Heart right ventricle (tissue), 16 donors: ENCODE measurements at regions not wholly inside any gene's neighbourhood (a gene's known extent, or its start where the extent isn't known, plus 50 kb on each side); places are given as distances from the start of the nearest gene placed in this dataset.

Experiments
- ATAC-seq, 8 donors: fragments of 200-7000 bp; cut with Tn5 transposase; one replicate each; pipeline ENCODE4 v1.9.1; 2020; ENCODE audit warnings: mild to moderate bottlenecking in 8 of 8, moderate library complexity in 8 of 8, moderate number of reproducible peaks in 1 of 8
- DNase-seq, 2 donors: peaks; one replicate each; pipeline ENCODE4 v3.0.0-alpha.2; 2020
- H3K27ac ChIP-seq, 10 donors: fragments of 200-600 bp; sonication (generic) in 2 of 10; one replicate each; pipeline versions ENCODE4 v1.5.0 to v1.8.0; 2020 to 2022; ENCODE audit warnings: mild to moderate bottlenecking in 3 of 10
- H3K27me3 ChIP-seq, 7 donors: fragments of 200-600 bp; one replicate each; pipeline ENCODE4 v1.8.0; 2021 to 2022; ENCODE audit warnings: mild to moderate bottlenecking in 2 of 7
- H3K36me3 ChIP-seq, 9 donors: fragments of 200-600 bp; sonication (generic) in 1 of 9; one replicate each; pipeline versions ENCODE4 v1.5.0 to v1.8.0; 2020 to 2022; ENCODE audit warnings: mild to moderate bottlenecking in 2 of 9
- H3K4me1 ChIP-seq, 9 donors: fragments of 200-600 bp; sonication (generic) in 1 of 9; one replicate each; pipeline versions ENCODE4 v1.5.0 to v1.8.0; 2020 to 2022; ENCODE audit warnings: mild to moderate bottlenecking in 4 of 9
- H3K4me3 ChIP-seq, 10 donors: fragments of 200-600 bp; sonication (generic) in 2 of 10; one replicate each; pipeline versions ENCODE4 v1.5.0 to v1.8.0; 2020 to 2022; ENCODE audit warnings: mild to moderate bottlenecking in 7 of 10, moderate library complexity in 2 of 10
- H3K9me3 ChIP-seq, 11 donors: fragments of 200-600 bp in 10 of 11; sonication (generic) in 2 of 11; one replicate each; pipeline versions ENCODE4 v1.5.0 to v1.8.0; 2013 to 2022; ENCODE audit warnings: mild to moderate bottlenecking in 2 of 11, control low read depth in 1 of 11, moderate library complexity in 1 of 11
- WGBS, 2 donors: extraction: QIAGEN DNeasy Blood & Tissue Kit; methylation state at CpG; one replicate each; pipeline ENCODE4 v1.1.7; 2013; ENCODE audit warnings: inconsistent platforms in 1 of 2; 5-methylcytosine and 5-hydroxymethylcytosine counted together
- intact Hi-C, 10 donors: fragments of 100-400 bp; cut with DNase I; formaldehyde crosslinking; loops; one replicate each; pipeline versions ENCODE4 v1.11.1 to v1.14.2; 2022
- TF ChIP-seq, protein P1 (sequence below), 9 donors: fragments of 200-600 bp; sonication (generic) in 2 of 9; IDR thresholded peaks; one replicate each; pipeline versions ENCODE4 v1.5.0 to v1.8.0; 2021 to 2022; ENCODE audit warnings: antibody characterized with exemption in 9 of 9, mild to moderate bottlenecking in 5 of 9, moderate library complexity in 1 of 9
- donor health status: Arrhythmogenic right ventricular cardiomyopathy.
- donor health status: ischemic (EF 13 %, LVEDD 7.1; RV severe dilation, severe dysfunction).
- donor health status: healthy with polysubstance abuse.
- donor health status: DM: no; HTN: yes; CAD: no.
- donor health status: DM: no; HTN: no; CAD: no.
- donor health status: ischemic (EF 25% LVEDD 6.9; RV normal size, moderate dysfunction).
- donor health status: ischemic (EF 25% LVEDD 5.7; RV mildly dilated, moderate dysfunction).
- donor health status: healthy.
- donor health status: DM: yes; HTN: yes; CAD: no.
- donor health status: Ischemic cardiomyopathy.
- donor health status: ischemic (EF 35%, LVEDD 5.7; RV mildly dilated, moderate dysfunction).
- donor health status: nonischemic (EF 11% LVEDD 7.7; RV severe dilation, severe dysfunction).
- donor health status: DM: yes; HTN: yes; CAD: no.
- donor health status: PGD.
- donor health status: ischemic (EF 29% LVEDD 5.4; RV normal size, mild dysfunction).
- donor health status: nonischemic (EF 23%, LVEDD 6.1; RV moderate dilation, normal function).

DNA sequence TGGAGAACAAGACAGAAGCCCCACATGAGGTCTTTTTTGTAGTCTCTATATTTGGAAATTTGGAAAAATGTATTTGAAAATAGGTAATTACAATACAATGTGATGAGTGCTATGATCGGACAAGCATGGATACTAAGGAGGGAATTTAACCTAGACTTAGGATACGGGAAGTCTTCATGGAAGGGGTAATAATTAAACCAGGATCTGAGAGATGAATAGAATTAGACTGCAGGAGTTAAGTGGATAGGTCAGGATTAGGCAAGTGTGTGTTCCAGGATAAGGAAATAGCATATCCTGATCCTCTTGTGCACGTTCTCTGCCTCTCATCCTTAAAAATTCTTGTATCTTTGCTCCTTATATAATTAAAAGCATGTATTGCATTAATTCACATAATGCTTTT is 223.3 kb upstream of the PRICKLE1 start:
- DNase-seq (no peak), ATAC-seq (no peak)
- WGBS, 2 donors = 87 to 90% methylated on average over 3 of the region's 3 CpGs
- no peaks in the 10 kb centered on the region for H3K9me3 ChIP-seq
- TF ChIP-seq, protein P1, sequence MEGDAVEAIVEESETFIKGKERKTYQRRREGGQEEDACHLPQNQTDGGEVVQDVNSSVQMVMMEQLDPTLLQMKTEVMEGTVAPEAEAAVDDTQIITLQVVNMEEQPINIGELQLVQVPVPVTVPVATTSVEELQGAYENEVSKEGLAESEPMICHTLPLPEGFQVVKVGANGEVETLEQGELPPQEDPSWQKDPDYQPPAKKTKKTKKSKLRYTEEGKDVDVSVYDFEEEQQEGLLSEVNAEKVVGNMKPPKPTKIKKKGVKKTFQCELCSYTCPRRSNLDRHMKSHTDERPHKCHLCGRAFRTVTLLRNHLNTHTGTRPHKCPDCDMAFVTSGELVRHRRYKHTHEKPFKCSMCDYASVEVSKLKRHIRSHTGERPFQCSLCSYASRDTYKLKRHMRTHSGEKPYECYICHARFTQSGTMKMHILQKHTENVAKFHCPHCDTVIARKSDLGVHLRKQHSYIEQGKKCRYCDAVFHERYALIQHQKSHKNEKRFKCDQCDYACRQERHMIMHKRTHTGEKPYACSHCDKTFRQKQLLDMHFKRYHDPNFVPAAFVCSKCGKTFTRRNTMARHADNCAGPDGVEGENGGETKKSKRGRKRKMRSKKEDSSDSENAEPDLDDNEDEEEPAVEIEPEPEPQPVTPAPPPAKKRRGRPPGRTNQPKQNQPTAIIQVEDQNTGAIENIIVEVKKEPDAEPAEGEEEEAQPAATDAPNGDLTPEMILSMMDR (IDR thresholded peaks at IDR 0.05) = no peak
- intact Hi-C loops = no loop called here
- H3K4me1 ChIP-seq = no peaks in the 10 kb centered on the region
- H3K27me3 ChIP-seq = no peaks in the 10 kb centered on the region
- H3K36me3 ChIP-seq = no peaks in the 10 kb centered on the region
- H3K4me3 ChIP-seq = no peak overlapping the region
- H3K27ac ChIP-seq = no peak overlapping the region

- Histone ChIP-seq H3K27ac (no peak overlapping the region), H3K27me3 (no peaks in the 10 kb centered on the region), H3K9me3 (no peaks in the 10 kb centered on the region), H3K36me3 (no peaks in the 10 kb centered on the region), H3K4me1 (no peaks in the 10 kb centered on the region), H3K4me3 (no peak overlapping the region)
- no peak for DNase-seq
- intact Hi-C loops = no loop called here
- TF ChIP-seq, protein P1 (IDR thresholded peaks at IDR 0.05) = no peak
- ATAC-seq = no peak
These were observed 222.5 kb upstream of the PRICKLE1 start for GRCh38 chr12:42812086-42812485.

DNA sequence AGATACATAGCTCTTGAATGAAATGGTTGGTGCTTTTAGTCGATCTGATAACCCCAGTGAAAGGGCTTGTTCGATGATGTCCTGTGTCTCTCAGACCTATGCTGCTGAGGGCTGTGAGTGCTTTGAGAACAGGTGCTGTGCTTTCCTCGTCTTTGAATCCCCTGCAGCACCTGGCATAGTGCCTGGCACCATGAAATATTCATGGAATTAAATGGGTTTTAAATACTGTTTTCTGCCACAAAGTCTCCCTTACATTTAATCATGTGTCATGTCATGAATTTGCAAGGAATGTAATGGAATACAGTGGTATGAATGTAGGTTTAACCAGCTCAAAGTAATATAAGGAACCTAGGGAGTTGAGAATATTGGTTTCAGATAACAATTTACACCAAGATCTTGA is 220.5 kb upstream of the PRICKLE1 start:
- TF ChIP-seq, protein P1 (IDR thresholded peaks at IDR 0.05) = no peak
- ATAC-seq = no peak
- no peak for DNase-seq
- Histone ChIP-seq H3K27me3 (no peaks in the 10 kb centered on the region), H3K9me3 (no peaks in the 10 kb centered on the region), H3K4me1 (no peaks in the 10 kb centered on the region), H3K36me3 (no peaks in the 10 kb centered on the region), H3K4me3 (no peak overlapping the region), H3K27ac (no peak overlapping the region)
- 38 to 76% methylated on average over 3 of the region's 3 CpGs for WGBS, 2 donors
- intact Hi-C loops = no loop called here

DNA sequence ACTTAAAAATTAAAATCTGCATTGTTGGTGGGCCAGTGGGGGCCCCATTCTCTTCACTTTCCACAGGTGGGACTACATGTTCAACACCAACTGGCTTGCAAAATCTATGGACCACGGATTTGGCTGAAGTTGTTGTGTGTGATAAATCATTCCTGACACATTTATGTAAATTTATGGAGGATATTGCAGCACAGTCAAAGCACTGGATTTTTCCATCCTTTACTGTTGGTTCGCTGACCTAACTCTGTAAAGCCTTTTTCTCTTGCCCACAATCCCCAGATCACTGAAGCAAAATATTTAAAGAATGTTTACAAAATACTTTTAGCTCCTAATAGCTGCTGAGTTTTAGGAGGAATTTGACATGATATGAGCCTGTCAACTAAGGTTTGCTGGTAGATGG is 219.7 kb upstream of the PRICKLE1 start:
- H3K36me3 ChIP-seq = no peaks in the 10 kb centered on the region
- DNase-seq (no peak), ATAC-seq (no peak)
- H3K27ac ChIP-seq = no peak overlapping the region
- no peaks in the 10 kb centered on the region for H3K4me1 ChIP-seq
- no peaks in the 10 kb centered on the region for H3K9me3 ChIP-seq
- intact Hi-C loops = no loop called here
- H3K4me3 ChIP-seq = no peak overlapping the region
- TF ChIP-seq, protein P1 (IDR thresholded peaks at IDR 0.05) = no peak
- WGBS, 2 donors = 62 to 66% methylated on average over 2 of the region's 2 CpGs
- H3K27me3 ChIP-seq = no peaks in the 10 kb centered on the region

GRCh38 chr12:42807766-42808165 is 218.2 kb upstream of the PRICKLE1 start:
- peaks cover 0 to 4% (median 0%) of the 10 kb centered on the region in 9 donors for H3K4me1 ChIP-seq
- no peaks in the 10 kb centered on the region for H3K36me3 ChIP-seq
- WGBS, 2 donors = 89 to 91% methylated on average over 3 of the region's 3 CpGs
- TF ChIP-seq, protein P1 (IDR thresholded peaks at IDR 0.05) = no peak
- H3K27ac ChIP-seq = no peak overlapping the region
- no peaks in the 10 kb centered on the region for H3K27me3 ChIP-seq
- no peak overlapping the region for H3K4me3 ChIP-seq
- H3K9me3 ChIP-seq = no peaks in the 10 kb centered on the region
- no peak for ATAC-seq
- DNase-seq = no peak
- intact Hi-C loops = no loop called here
